ENCODE measurements at regions not wholly inside any gene's neighbourhood (a gene's known extent, or its start where the extent isn't known, plus 50 kb on each side); places are given as distances from the start of the nearest gene placed in this dataset.
"Not testable (repeated sequence)": the region's sequence is repeated elsewhere in the genome, so short reads cannot be mapped to it uniquely, and the experiment has no call there.

- DNase-seq (ENCODE audit: low read depth in 4 of 4, low spot score in 1 of 4), result no peak
These were observed 300.8 kb downstream of the BCL11A start for GRCh38 chr2:60252581-60253150.

GRCh38 chr2:60251247-60251646 lies 302.2 kb downstream of the BCL11A start:
- no peak for DNase-seq (ENCODE audit: low read depth in 4 of 4, low spot score in 1 of 4)

GRCh38 chr2:60249879-60250278 lies 303.6 kb downstream of the BCL11A start:
- DNase-seq (ENCODE audit: low read depth in 4 of 4, low spot score in 1 of 4), result no peak

- no peak for DNase-seq (ENCODE audit: low read depth in 4 of 4, low spot score in 1 of 4)
These were observed 306.0 kb downstream of the BCL11A start for GRCh38 chr2:60247471-60247870.

- no peak for DNase-seq (ENCODE audit: low read depth in 4 of 4, low spot score in 1 of 4)
These were observed 306.9 kb downstream of the BCL11A start for GRCh38 chr2:60246583-60246982.

GRCh38 chr2:60234274-60234986 lies 319.0 kb downstream of the BCL11A start:
- no peak for DNase-seq (ENCODE audit: low read depth in 4 of 4, low spot score in 1 of 4)

- DNase-seq (ENCODE audit: low read depth in 4 of 4, low spot score in 1 of 4), result no peak
These were observed 322.9 kb downstream of the BCL11A start for GRCh38 chr2:60230596-60230995.

- no peak for DNase-seq (ENCODE audit: low read depth in 4 of 4, low spot score in 1 of 4)
These were observed 323.4 kb downstream of the BCL11A start for GRCh38 chr2:60230037-60230436.

GRCh38 chr2:60226943-60227342 lies 326.5 kb downstream of the BCL11A start:
- DNase-seq (ENCODE audit: low read depth in 4 of 4, low spot score in 1 of 4), result no peak

GRCh38 chr2:60226191-60226590 lies 327.3 kb downstream of the BCL11A start:
- DNase-seq (ENCODE audit: low read depth in 4 of 4, low spot score in 1 of 4), result no peak

- no peak for DNase-seq (ENCODE audit: low read depth in 4 of 4, low spot score in 1 of 4)
These were observed 329.6 kb downstream of the BCL11A start for GRCh38 chr2:60223859-60224258.

GRCh38 chr2:60221098-60221497 lies 332.4 kb downstream of the BCL11A start:
- DNase-seq (ENCODE audit: low read depth in 4 of 4, low spot score in 1 of 4), result no peak

GRCh38 chr2:60219536-60219935 lies 333.9 kb downstream of the BCL11A start:
- DNase-seq (ENCODE audit: low read depth in 4 of 4, low spot score in 1 of 4), result no peak

- no peak for DNase-seq (ENCODE audit: low read depth in 4 of 4, low spot score in 1 of 4)
These were observed 336.9 kb downstream of the BCL11A start for GRCh38 chr2:60216452-60216995.

- DNase-seq (ENCODE audit: low read depth in 4 of 4, low spot score in 1 of 4), result no peak
These were observed 338.0 kb downstream of the BCL11A start for GRCh38 chr2:60215386-60215901.

- no peak for DNase-seq (ENCODE audit: low read depth in 4 of 4, low spot score in 1 of 4)
These were observed 338.9 kb downstream of the BCL11A start for GRCh38 chr2:60214626-60214875.

GRCh38 chr2:60213865-60214625 lies 339.4 kb downstream of the BCL11A start:
- DNase-seq (ENCODE audit: low read depth in 4 of 4, low spot score in 1 of 4), result no peak

- no peak for DNase-seq (ENCODE audit: low read depth in 4 of 4, low spot score in 1 of 4)
These were observed 341.1 kb downstream of the BCL11A start for GRCh38 chr2:60212181-60212945.

GRCh38 chr2:60189006-60189405 lies 364.4 kb downstream of the BCL11A start:
- DNase-seq (ENCODE audit: low read depth in 4 of 4, low spot score in 1 of 4), result not testable (repeated sequence)

- no peak for DNase-seq (ENCODE audit: low read depth in 4 of 4, low spot score in 1 of 4)
These were observed 378.2 kb downstream of the BCL11A start for GRCh38 chr2:60175290-60175689.

- DNase-seq (ENCODE audit: low read depth in 4 of 4, low spot score in 1 of 4), result no peak
These were observed 379.3 kb downstream of the BCL11A start for GRCh38 chr2:60174146-60174545.

Data from stimulated activated CD4-positive, alpha-beta T cell treated with anti-CD3 and anti-CD28 coated beads, Interleukin-1b, Interleukin-23, amount 100 ng/mL, for 24 hours (primary cell).